ENCODE measurements at regions not wholly inside any gene's neighbourhood (a gene's known extent, or its start where the extent isn't known, plus 50 kb on each side); places are given as distances from the start of the nearest gene placed in this dataset.

GRCh38 chr2:223121283-223121682 is 69.3 kb downstream of the KCNE4 start:
- TF ChIP-seq CTCF (IDR thresholded peaks at IDR 0.05; ENCODE audit: low read depth, low read length, missing control alignments), result no peak
- DNase-seq (ENCODE audit: low read depth), result no peak
- no peak overlapping the region for H3K4me3 ChIP-seq (ENCODE audit: low read depth, low read length)

GRCh38 chr2:223122781-223123180 is 70.8 kb downstream of the KCNE4 start:
- H3K4me3 ChIP-seq (ENCODE audit: low read depth, low read length), result no peak overlapping the region
- no peak for TF ChIP-seq CTCF (IDR thresholded peaks at IDR 0.05; ENCODE audit: low read depth, low read length, missing control alignments)
- DNase-seq (ENCODE audit: low read depth), result no peak

- TF ChIP-seq CTCF (IDR thresholded peaks at IDR 0.05; ENCODE audit: low read depth, low read length, missing control alignments), result no peak
- no peak overlapping the region for H3K4me3 ChIP-seq (ENCODE audit: low read depth, low read length)
- DNase-seq (ENCODE audit: low read depth), result no peak
Observed at GRCh38 chr2:223123855-223124610, 72.0 kb downstream of the KCNE4 start.

GRCh38 chr2:223141606-223142005 is 89.6 kb downstream of the KCNE4 start:
- H3K4me3 ChIP-seq (ENCODE audit: low read depth, low read length), result no peak overlapping the region
- TF ChIP-seq CTCF (IDR thresholded peaks at IDR 0.05; ENCODE audit: low read depth, low read length, missing control alignments), result no peak
- DNase-seq (ENCODE audit: low read depth), result no peak

GRCh38 chr2:223142118-223142517 is 90.1 kb downstream of the KCNE4 start:
- H3K4me3 ChIP-seq (ENCODE audit: low read depth, low read length), result no peak overlapping the region
- no peak for DNase-seq (ENCODE audit: low read depth)
- TF ChIP-seq CTCF (IDR thresholded peaks at IDR 0.05; ENCODE audit: low read depth, low read length, missing control alignments), result no peak

GRCh38 chr2:223147431-223147830 is 95.4 kb downstream of the KCNE4 start:
- DNase-seq (ENCODE audit: low read depth), result no peak
- TF ChIP-seq CTCF (IDR thresholded peaks at IDR 0.05; ENCODE audit: low read depth, low read length, missing control alignments), result no peak
- no peak overlapping the region for H3K4me3 ChIP-seq (ENCODE audit: low read depth, low read length)

- no peak for TF ChIP-seq CTCF (IDR thresholded peaks at IDR 0.05; ENCODE audit: low read depth, low read length, missing control alignments)
- H3K4me3 ChIP-seq (ENCODE audit: low read depth, low read length), result no peak overlapping the region
- no peak for DNase-seq (ENCODE audit: low read depth)
Observed at GRCh38 chr2:223148516-223148915, 96.5 kb downstream of the KCNE4 start.

Data from GM12864 (cell line).